Fibroblast of mammary gland (primary cell): ENCODE measurements at regions not wholly inside any gene's neighbourhood (a gene's known extent, or its start where the extent isn't known, plus 50 kb on each side); places are given as distances from the start of the nearest gene placed in this dataset.

Experiments used
- DNase-seq: peaks from one replicate; pipeline ENCODE4 v3.0.0-alpha.2; 2010; ENCODE audit warnings: low read depth
- H3K4me3 ChIP-seq: 2 replicates; pipeline ENCODE4 v1.5.1; 2011; ENCODE audit warnings: low read depth, mild to moderate bottlenecking, low read length, moderate library complexity; ENCODE audit not compliant: control insufficient read depth
- CTCF ChIP-seq: conservative IDR thresholded peaks from 2 replicates; pipeline ENCODE4 v1.5.1; 2011; ENCODE audit warnings: low read depth, low read length, inconsistent platforms; ENCODE audit not compliant: control insufficient read depth, insufficient read depth

GRCh38 chr2:2998971-2999370 is 378.6 kb downstream of the EIPR1 start:
- no peak for TF ChIP-seq CTCF
- no peak overlapping the region for H3K4me3 ChIP-seq
- no peak for DNase-seq

DNA sequence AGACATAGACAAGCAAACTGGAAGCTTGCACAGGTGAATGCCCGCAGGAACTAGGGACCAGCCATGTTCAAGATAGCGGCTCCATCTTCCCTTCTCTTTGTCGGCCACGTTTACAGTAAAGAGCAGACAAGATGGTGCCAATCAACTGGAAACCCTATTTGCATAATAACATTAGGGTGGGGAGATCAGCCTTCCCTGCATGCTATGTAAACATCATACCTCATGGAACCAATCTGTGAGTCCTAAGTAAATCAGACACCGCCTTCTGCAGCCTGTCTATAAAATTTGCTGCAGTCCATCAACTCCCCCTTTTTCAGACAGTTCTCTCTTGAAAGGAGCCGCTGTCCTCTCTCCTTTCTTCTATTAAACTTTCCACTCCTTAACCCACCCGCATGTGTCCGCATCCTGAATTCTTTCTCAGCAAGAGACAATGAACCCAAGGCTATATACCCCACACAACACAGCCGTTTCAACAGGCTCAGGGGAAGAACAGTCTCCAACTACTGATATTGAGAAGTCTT is 384.4 kb downstream of the EIPR1 start:
- TF ChIP-seq CTCF = no peak
- no peak overlapping the region for H3K4me3 ChIP-seq

GRCh38 chr2:2992634-2993033 is 385.0 kb downstream of the EIPR1 start:
- no peak for TF ChIP-seq CTCF
- H3K4me3 ChIP-seq = no peak overlapping the region
- no peak for DNase-seq

More for the DNA sequence above, 384.4 kb downstream of the EIPR1 start:
- DNase-seq = no peak

- H3K4me3 ChIP-seq = no peak overlapping the region
- DNase-seq = no peak
- TF ChIP-seq CTCF = no peak
Measured at GRCh38 chr2:2985020-2985419, 392.6 kb downstream of the EIPR1 start.

DNA sequence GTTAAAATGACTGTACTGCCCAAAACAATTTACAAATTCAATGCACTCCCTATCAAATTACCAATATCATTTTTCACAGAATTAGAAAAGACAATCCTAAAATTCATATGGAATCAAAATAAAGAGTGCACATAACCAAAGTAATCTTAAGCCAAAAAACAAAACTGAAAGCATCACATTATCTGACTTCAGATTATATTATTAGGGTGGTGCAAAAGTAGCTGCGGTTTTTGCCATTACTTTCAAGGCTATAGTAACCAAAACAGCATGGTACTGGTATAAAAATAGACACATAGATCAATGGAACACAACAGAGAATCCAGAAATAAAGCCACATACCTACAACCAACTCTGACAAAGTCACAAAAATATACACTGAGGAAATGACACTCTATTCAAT is 396.6 kb downstream of the EIPR1 start:
- no peak for DNase-seq
- no peak for TF ChIP-seq CTCF
- no peak overlapping the region for H3K4me3 ChIP-seq

DNA sequence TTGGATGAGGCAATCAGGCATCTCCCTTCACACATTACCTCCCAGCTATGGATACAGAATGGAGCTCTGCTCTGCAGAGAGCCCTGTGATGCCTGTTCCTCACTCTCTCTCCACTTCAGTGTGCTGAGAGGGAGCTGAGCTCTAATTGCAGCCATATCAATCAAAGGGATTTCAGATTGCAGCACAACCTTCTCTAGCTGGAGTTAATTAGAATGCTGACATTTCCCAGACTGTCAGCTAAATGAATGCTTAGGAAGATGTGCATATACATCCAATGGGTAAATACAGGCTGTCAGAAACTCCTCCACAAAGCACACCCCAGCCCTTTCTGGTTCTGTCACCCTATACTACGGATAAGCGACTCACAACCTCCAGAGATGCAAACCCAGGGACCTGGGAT is 402.6 kb downstream of the EIPR1 start:
- H3K4me3 ChIP-seq = no peak overlapping the region
- no peak for DNase-seq
- TF ChIP-seq CTCF = no peak
